Glutamatergic neuron (in vitro differentiated cells): ENCODE measurements at regions not wholly inside any gene's neighbourhood (a gene's known extent, or its start where the extent isn't known, plus 50 kb on each side); places are given as distances from the start of the nearest gene placed in this dataset.

Source experiments
- DNase-seq: peaks from one replicate; pipeline ENCODE4 v3.0.0; 2022
- H3K27ac Mint-ChIP-seq: one replicate; pipeline ENCODE4 v1.8.0; 2020; ENCODE audit warnings: mild to moderate bottlenecking, mixed read lengths, inconsistent platforms; ENCODE audit not compliant: unreplicated experiment
- H3K27me3 Mint-ChIP-seq: one replicate; pipeline ENCODE4 v1.8.0; 2020; ENCODE audit warnings: mild to moderate bottlenecking, moderate library complexity, mixed read lengths, inconsistent platforms; ENCODE audit not compliant: unreplicated experiment
- H3K36me3 Mint-ChIP-seq: one replicate; pipeline ENCODE4 v1.8.0; 2020; ENCODE audit warnings: mild to moderate bottlenecking, mixed read lengths, inconsistent platforms; ENCODE audit not compliant: unreplicated experiment
- H3K4me1 Mint-ChIP-seq: one replicate; pipeline ENCODE4 v1.8.0; 2020; ENCODE audit warnings: mild to moderate bottlenecking, low read depth, mixed read lengths, inconsistent platforms; ENCODE audit not compliant: unreplicated experiment
- H3K4me3 Mint-ChIP-seq: one replicate; pipeline ENCODE4 v1.8.0; 2020; ENCODE audit warnings: mild to moderate bottlenecking, mixed read lengths, inconsistent platforms; ENCODE audit not compliant: unreplicated experiment
- H3K9me3 Mint-ChIP-seq: one replicate; pipeline ENCODE4 v1.8.0; 2020; ENCODE audit warnings: mild to moderate bottlenecking, moderate library complexity, mixed read lengths, inconsistent platforms; ENCODE audit not compliant: unreplicated experiment
- CTCF ChIP-seq: fragments of 200-600 bp; sonication (generic); IDR thresholded peaks from one replicate; pipeline ENCODE4 v1.5.0; 2021; ENCODE audit not compliant: partially characterized antibody, unreplicated experiment

DNA sequence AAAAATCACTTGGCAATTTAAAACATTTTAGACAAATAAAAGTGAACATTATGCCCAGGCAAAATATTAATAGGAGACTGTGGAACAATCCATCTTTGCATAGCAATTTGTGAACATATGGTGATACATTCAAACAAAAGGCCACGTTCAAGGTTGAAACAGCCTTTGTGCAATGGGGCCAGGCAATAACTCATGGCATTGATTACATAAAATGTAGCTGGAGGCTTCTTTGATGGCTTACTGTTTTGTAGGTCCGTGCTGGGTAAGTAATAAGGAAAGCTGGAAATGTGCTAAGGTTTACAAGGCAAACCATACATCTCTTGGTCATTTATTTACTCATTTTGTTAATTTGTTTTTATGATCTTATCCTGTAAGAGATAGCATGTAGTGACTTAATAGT is 651.8 kb downstream of the KCTD16 start:
- DNase-seq, result no peak
- H3K4me3 Mint-ChIP-seq, result no peak overlapping the region
- H3K27ac Mint-ChIP-seq, result peak overlapping the region; percentile 14
- H3K27me3 Mint-ChIP-seq, result no peaks in the 10 kb centered on the region
- TF ChIP-seq CTCF, result no peak
- no peaks in the 10 kb centered on the region for H3K36me3 Mint-ChIP-seq
- H3K9me3 Mint-ChIP-seq, result no peaks in the 10 kb centered on the region
- no peaks in the 10 kb centered on the region for H3K4me1 Mint-ChIP-seq

GRCh38 chr5:144820278-144820677 is 649.6 kb downstream of the KCTD16 start:
- Mint-ChIP-seq H3K36me3 (no peaks in the 10 kb centered on the region), H3K4me3 (no peak overlapping the region), H3K4me1 (no peaks in the 10 kb centered on the region), H3K27ac (no peak overlapping the region), H3K27me3 (no peaks in the 10 kb centered on the region), H3K9me3 (no peaks in the 10 kb centered on the region)
- DNase-seq, result no peak
- TF ChIP-seq CTCF, result no peak

GRCh38 chr5:144815131-144815530 is 644.5 kb downstream of the KCTD16 start:
- Mint-ChIP-seq H3K27me3 (no peaks in the 10 kb centered on the region), H3K4me1 (no peaks in the 10 kb centered on the region), H3K36me3 (no peaks in the 10 kb centered on the region), H3K9me3 (no peaks in the 10 kb centered on the region), H3K4me3 (no peak overlapping the region), H3K27ac (no peak overlapping the region)
- no peak for DNase-seq
- TF ChIP-seq CTCF, result no peak

- Mint-ChIP-seq H3K4me3 (no peak overlapping the region), H3K4me1 (no peaks in the 10 kb centered on the region), H3K36me3 (no peaks in the 10 kb centered on the region), H3K27ac (no peak overlapping the region), H3K27me3 (no peaks in the 10 kb centered on the region), H3K9me3 (no peaks in the 10 kb centered on the region)
- DNase-seq, result no peak
- no peak for TF ChIP-seq CTCF
Measured at GRCh38 chr5:144812763-144813162, 642.1 kb downstream of the KCTD16 start.

- no peaks in the 10 kb centered on the region for H3K4me1 Mint-ChIP-seq
- DNase-seq, result no peak
- H3K9me3 Mint-ChIP-seq, result no peaks in the 10 kb centered on the region
- no peak overlapping the region for H3K27ac Mint-ChIP-seq
- H3K27me3 Mint-ChIP-seq, result no peaks in the 10 kb centered on the region
- H3K4me3 Mint-ChIP-seq, result no peak overlapping the region
- no peak for TF ChIP-seq CTCF
- H3K36me3 Mint-ChIP-seq, result no peaks in the 10 kb centered on the region
Measured at GRCh38 chr5:144800169-144800568, 629.5 kb downstream of the KCTD16 start.
